ENCODE measurements at regions not wholly inside any gene's neighbourhood (a gene's known extent, or its start where the extent isn't known, plus 50 kb on each side); places are given as distances from the start of the nearest gene placed in this dataset.

GRCh38 chr7:25849500-25850184, 302.4 kb upstream of the NFE2L3 start:
- peaks cover 14% of the 10 kb centered on the region for H3K4me1 Mint-ChIP-seq
- DNase-seq = no peak
- H3K27me3 Mint-ChIP-seq = peaks cover 54% of the 10 kb centered on the region
- no peaks in the 10 kb centered on the region for H3K9me3 Mint-ChIP-seq
- intact Hi-C loops (cut with micrococcal nuclease) = loop anchor here (5.0 to 10.0 kb wide), 3 partner anchors 282 to 1565 kb away; partner anchors contain the start of gene NPY
- H3K4me3 Mint-ChIP-seq = no peak overlapping the region
- H3K27ac Mint-ChIP-seq = no peak overlapping the region
- H3K36me3 Mint-ChIP-seq (ENCODE audit: low read depth) = no peaks in the 10 kb centered on the region

DNA sequence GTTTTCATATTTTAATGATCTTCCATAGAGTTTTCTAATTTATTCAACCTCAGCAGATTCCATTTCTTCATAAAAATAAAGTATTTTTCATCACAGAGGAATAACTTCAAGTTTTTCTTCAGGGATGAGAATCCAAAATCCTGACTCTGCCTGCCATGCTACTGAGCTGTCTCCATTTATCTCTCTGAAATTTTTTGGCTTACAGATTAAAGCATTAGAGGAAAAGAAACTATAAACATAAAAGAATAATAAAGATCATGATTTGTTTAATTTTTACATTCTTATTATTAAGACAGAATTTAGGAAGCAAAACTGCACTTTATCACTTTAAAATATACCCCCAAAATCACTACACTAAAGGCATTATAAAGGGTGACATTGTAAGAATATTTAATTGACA, 301.8 kb upstream of the NFE2L3 start:
- Mint-ChIP-seq H3K36me3 (ENCODE audit: low read depth) (no peaks in the 10 kb centered on the region), H3K27me3 (peaks cover 55% of the 10 kb centered on the region), H3K9me3 (peaks cover 3% of the 10 kb centered on the region), H3K4me3 (no peak overlapping the region), H3K27ac (no peak overlapping the region), H3K4me1 (peaks cover 17% of the 10 kb centered on the region)
- intact Hi-C loops (cut with micrococcal nuclease) = loop anchor here (5.0 to 10.0 kb wide), 3 partner anchors 283 to 1565 kb away; partner anchors contain the start of gene NPY
- no peak for DNase-seq

DNA sequence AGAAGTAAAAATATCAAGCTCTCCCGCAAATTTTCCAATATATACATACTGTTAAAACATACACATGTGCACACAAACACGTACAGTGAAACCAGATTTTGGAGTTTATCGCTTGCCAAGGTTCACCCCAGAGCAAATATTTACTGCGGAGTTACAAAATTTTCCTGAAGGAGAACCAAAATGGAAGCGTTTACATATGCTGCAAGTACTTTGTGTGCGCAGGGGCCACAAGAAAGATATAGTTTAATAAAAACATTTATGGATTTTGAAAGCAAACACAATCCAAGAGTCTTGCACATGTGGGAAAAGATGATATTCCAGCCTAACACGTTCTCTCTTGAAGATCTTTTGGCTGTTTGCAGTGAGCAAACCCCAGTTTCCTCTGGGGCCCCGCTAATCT, 301.3 kb upstream of the NFE2L3 start:
- intact Hi-C loops (cut with micrococcal nuclease) = loop anchor here (5.0 to 10.0 kb wide), 3 partner anchors 283 to 1566 kb away; partner anchors contain the start of gene NPY
- Mint-ChIP-seq H3K9me3 (peaks cover 3% of the 10 kb centered on the region), H3K27me3 (peaks cover 54% of the 10 kb centered on the region)

GRCh38 chr7:25851332-25852210, 300.4 kb upstream of the NFE2L3 start:
- Mint-ChIP-seq H3K4me1 (peaks cover 19% of the 10 kb centered on the region), H3K27me3 (peaks cover 51% of the 10 kb centered on the region), H3K4me3 (peak overlapping the region; percentile 79), H3K9me3 (peaks cover 3% of the 10 kb centered on the region), H3K27ac (peak overlapping the region; percentile 78), H3K36me3 (ENCODE audit: low read depth) (no peaks in the 10 kb centered on the region)
- intact Hi-C loops (cut with micrococcal nuclease) = loop anchor here (2.0 to 10.0 kb wide), 4 partner anchors 284 to 1567 kb away; partner anchors contain the start of gene NPY
- DNase-seq = peak; percentile 91

More for the DNA sequence above, 301.3 kb upstream of the NFE2L3 start:
- DNase-seq = no peak
- H3K27ac Mint-ChIP-seq = no peak overlapping the region
- H3K36me3 Mint-ChIP-seq (ENCODE audit: low read depth) = no peaks in the 10 kb centered on the region
- H3K4me3 Mint-ChIP-seq = no peak overlapping the region
- peaks cover 19% of the 10 kb centered on the region for H3K4me1 Mint-ChIP-seq

GRCh38 chr7:25852211-25852938, 299.6 kb upstream of the NFE2L3 start:
- H3K27ac Mint-ChIP-seq = no peak overlapping the region
- H3K4me3 Mint-ChIP-seq = peak overlapping the region; percentile 79
- intact Hi-C loops (cut with micrococcal nuclease) = loop anchor here (2.0 to 10.0 kb wide), 4 partner anchors 285 to 1568 kb away; partner anchors contain the start of gene NPY
- peaks cover 3% of the 10 kb centered on the region for H3K9me3 Mint-ChIP-seq
- H3K4me1 Mint-ChIP-seq = peaks cover 19% of the 10 kb centered on the region
- DNase-seq = peak; percentile 75
- H3K36me3 Mint-ChIP-seq (ENCODE audit: low read depth) = no peaks in the 10 kb centered on the region
- H3K27me3 Mint-ChIP-seq = peaks cover 48% of the 10 kb centered on the region

DNA sequence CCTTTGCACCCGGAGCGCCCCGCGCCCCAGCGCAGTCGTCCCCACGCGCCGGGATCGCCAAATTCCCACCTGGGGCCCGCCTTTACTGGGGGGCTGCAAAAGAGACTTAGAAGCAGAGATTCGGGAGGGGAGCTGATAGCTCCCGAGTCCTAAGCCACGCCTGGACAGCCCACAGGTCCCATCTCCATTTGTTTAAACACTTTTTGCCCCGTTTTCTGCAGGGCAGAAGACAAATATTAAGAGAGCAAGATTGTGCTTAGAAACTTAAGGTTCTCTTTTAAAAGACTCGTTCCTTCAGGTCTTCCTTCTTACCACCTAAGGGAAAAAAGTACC, 299.1 kb upstream of the NFE2L3 start:
- DNase-seq = no peak
- intact Hi-C loops (cut with micrococcal nuclease) = loop anchor here (2.0 to 10.0 kb wide), 4 partner anchors 286 to 1568 kb away; partner anchors contain the start of gene NPY
- Mint-ChIP-seq H3K4me1 (peaks cover 19% of the 10 kb centered on the region), H3K9me3 (peaks cover 3% of the 10 kb centered on the region), H3K36me3 (ENCODE audit: low read depth) (no peaks in the 10 kb centered on the region), H3K27me3 (peaks cover 48% of the 10 kb centered on the region), H3K4me3 (peak overlapping the region; percentile 43), H3K27ac (no peak overlapping the region)

DNA sequence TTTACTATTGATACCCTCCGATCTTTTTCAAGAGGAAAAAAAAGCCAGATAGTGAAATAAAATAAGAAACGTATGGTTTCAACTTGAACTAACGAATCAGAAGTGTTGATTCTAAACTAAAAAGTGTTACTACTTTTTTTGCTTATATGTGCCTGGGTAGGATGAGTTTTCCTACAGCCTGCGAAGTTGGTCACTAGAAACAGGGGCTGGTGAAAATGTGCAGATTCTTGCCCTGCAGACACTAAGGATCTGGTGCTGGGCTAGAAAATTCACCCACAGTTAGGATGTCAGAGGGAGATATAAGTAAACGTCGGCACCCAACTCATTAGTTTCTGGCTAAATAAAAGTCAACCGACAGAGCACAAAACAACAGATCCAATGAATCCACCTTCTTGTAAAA, 298.7 kb upstream of the NFE2L3 start:
- Mint-ChIP-seq H3K9me3 (peaks cover 3% of the 10 kb centered on the region), H3K36me3 (ENCODE audit: low read depth) (no peaks in the 10 kb centered on the region), H3K27ac (no peak overlapping the region), H3K27me3 (peaks cover 48% of the 10 kb centered on the region), H3K4me3 (peak overlapping the region; percentile 43), H3K4me1 (peaks cover 19% of the 10 kb centered on the region)
- intact Hi-C loops (cut with micrococcal nuclease) = loop anchor here (2.0 to 10.0 kb wide), 4 partner anchors 286 to 1569 kb away; partner anchors contain the start of gene NPY
- DNase-seq = no peak

- Mint-ChIP-seq H3K4me1 (peaks cover 21% of the 10 kb centered on the region), H3K27ac (peak overlapping the region; percentile 6), H3K9me3 (peaks cover 6% of the 10 kb centered on the region), H3K4me3 (peak overlapping the region; percentile 12), H3K27me3 (peaks cover 52% of the 10 kb centered on the region), H3K36me3 (ENCODE audit: low read depth) (peaks cover 2% of the 10 kb centered on the region)
- intact Hi-C loops (cut with micrococcal nuclease) = loop anchor here (5.0 to 10.0 kb wide), 3 partner anchors 287 to 1569 kb away; partner anchors contain the start of gene NPY
- DNase-seq = peak; percentile 63
Measured at GRCh38 chr7:25854059-25854458, 297.9 kb upstream of the NFE2L3 start.

DNA sequence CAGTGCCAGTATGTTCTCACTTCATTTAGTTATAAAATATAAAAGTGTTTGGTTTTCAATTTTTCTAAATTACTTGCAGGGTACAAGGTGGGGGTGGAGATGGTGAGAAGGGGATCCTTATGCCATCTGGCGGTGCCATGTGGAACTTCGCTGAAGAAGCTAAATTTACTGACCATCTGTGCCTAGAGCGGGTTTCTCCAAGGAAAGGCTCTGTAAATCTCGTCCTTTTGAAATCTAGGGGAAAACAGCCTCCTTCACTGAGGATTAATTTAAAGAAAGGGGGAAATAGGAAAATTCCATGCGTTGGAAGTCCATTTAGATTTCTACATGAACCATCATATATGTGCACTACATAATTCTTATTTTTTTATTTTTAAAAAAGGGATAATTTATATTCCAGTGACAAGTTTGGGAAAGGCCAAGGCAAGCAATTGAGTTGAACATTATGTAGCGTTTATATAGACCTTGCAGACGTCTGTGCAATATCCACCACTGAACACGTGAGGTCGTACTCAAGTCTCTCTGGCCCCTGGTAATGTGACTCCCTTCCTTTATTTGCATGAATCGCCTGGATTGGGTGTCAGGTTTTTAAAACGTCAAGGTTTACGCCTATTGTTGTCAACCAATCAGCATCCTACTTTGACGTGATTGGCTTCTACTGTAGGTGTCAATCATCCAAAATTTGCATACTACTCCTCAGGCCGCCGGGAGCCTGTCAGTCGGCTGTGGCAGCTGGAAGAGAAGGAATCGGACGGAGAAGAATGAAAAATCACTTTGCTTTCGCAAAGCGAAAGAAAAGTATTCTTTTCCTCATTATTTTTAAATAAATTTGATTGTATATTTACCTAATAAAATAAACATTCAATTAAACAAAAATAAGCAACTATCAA, 297.1 kb upstream of the NFE2L3 start:
- Mint-ChIP-seq H3K36me3 (ENCODE audit: low read depth) (peaks cover 7% of the 10 kb centered on the region), H3K4me3 (peak overlapping the region; percentile 56), H3K9me3 (peaks cover 11% of the 10 kb centered on the region), H3K4me1 (peaks cover 29% of the 10 kb centered on the region), H3K27me3 (peaks cover 52% of the 10 kb centered on the region), H3K27ac (no peak overlapping the region)
- intact Hi-C loops (cut with micrococcal nuclease) = loop anchor here (5.0 to 10.0 kb wide), 3 partner anchors 288 to 1570 kb away; partner anchors contain the start of gene NPY
- peak; percentile 86 for DNase-seq

- Mint-ChIP-seq H3K27ac (no peak overlapping the region), H3K9me3 (peaks cover 12% of the 10 kb centered on the region), H3K36me3 (ENCODE audit: low read depth) (peaks cover 9% of the 10 kb centered on the region), H3K4me3 (peak overlapping the region; percentile 36), H3K27me3 (peaks cover 58% of the 10 kb centered on the region), H3K4me1 (peaks cover 36% of the 10 kb centered on the region)
- intact Hi-C loops (cut with micrococcal nuclease) = loop anchor here (10.0 kb wide), 1 partner anchor 1571 kb away; the partner anchor contains the start of gene NPY
- peak; percentile 63 for DNase-seq
Measured at GRCh38 chr7:25855854-25856782, 295.9 kb upstream of the NFE2L3 start.

GRCh38 chr7:25857376-25858067, 294.5 kb upstream of the NFE2L3 start:
- no peak overlapping the region for H3K27ac Mint-ChIP-seq
- H3K9me3 Mint-ChIP-seq = peaks cover 12% of the 10 kb centered on the region
- intact Hi-C loops (cut with micrococcal nuclease) = loop anchor here (1.0 to 10.0 kb wide), 2 partner anchors 343 to 1573 kb away; partner anchors contain the start of genes HNRNPA2B1 and NPY
- H3K27me3 Mint-ChIP-seq = peaks cover 56% of the 10 kb centered on the region
- no peak overlapping the region for H3K4me3 Mint-ChIP-seq
- H3K4me1 Mint-ChIP-seq = peaks cover 39% of the 10 kb centered on the region
- no peak for DNase-seq
- peaks cover 9% of the 10 kb centered on the region for H3K36me3 Mint-ChIP-seq (ENCODE audit: low read depth)

All from activated CD4-positive, alpha-beta T cell treated with anti-CD3 and anti-CD28 coated beads, Interleukin-2, amount 10 ng/mL, durations not matched to agents 24 days and 14 days (primary cell).